Globus pallidus (tissue), 1 donor: ENCODE measurements at regions not wholly inside any gene's neighbourhood (a gene's known extent, or its start where the extent isn't known, plus 50 kb on each side); places are given as distances from the start of the nearest gene placed in this dataset.

Source experiments
- DNase-seq: peaks from one replicate; pipeline ENCODE4 v3.0.0-alpha.2; 2015; ENCODE audit warnings: low spot score

- no peak for DNase-seq
Measured at GRCh38 chr14:97298736-97299135, 501.6 kb downstream of the VRK1 start.

DNA sequence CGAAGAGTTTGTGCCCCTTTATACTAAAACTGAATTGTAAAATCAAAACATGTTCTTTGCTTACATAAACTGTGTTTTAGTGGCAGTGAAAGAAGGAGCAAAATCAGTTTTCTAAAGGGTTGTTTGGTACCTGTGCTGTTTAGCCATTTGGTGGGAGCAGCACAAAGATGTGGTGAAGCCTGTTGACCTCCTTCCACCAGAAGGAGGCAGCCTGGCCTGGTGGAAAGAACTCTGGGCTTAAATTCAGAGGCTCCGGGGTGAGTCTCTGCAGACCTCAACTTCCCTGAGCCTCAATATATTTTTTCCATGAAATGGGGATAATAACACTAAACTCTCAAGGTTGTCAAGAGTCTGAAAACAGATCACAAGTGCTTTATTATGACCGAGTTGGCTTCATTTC, 502.5 kb downstream of the VRK1 start:
- no peak for DNase-seq

- no peak for DNase-seq
Measured at GRCh38 chr14:97301931-97302559, 504.9 kb downstream of the VRK1 start.

DNA sequence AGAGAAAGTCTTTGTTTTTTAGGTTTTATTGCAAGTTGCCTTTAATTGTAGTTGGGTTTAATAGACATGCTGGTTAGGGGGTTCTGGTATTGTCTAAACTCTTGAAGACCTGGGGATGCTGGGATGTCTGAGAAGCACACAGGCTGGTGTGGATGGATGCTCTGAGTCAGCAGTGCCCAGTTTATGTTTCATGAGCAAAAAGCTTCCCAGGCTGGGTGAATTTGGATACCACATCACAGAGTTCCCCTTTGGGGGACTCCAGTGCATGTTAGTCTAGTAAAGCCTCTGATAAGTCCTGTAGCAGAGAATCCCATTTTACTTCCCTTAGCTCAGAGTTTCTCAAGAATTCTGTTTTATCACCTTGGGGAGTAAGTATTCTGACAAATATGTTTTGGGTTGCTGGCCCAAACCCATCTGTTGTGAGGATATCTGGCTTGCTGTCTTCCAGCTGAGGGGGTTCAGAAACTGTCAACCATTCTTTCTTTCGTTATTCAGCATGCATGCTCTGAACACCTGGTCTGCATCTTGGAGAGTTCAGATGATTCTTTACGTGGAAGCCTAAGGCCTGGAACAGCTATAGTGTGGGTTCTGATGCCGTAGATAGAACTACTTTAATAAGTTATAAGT, 509.1 kb downstream of the VRK1 start:
- DNase-seq: no peak

DNA sequence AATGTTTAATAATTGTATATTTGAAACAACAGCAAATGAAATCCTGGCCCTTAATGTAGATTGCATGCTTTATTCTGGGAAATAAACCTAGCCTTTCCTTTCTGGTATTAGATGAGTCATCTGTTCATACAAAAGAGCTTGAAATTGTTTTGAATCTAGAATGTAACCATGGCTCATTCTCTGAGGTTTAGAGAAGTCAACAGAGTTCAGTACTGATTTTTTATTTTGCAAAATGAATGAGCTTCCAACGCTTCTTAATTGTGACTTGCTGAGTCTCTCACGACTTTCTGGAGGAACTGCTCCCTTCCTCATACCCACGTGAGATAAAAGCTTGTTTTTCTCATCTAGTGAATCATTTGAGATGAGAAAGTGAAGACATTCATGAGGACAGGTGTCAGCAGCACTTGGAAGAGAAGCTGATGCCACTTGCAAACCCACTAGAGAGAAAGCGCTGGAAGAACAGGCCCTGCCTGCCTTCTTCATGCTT, 509.6 kb downstream of the VRK1 start:
- DNase-seq: no peak

- no peak for DNase-seq
Measured at GRCh38 chr14:97311411-97311810, 514.2 kb downstream of the VRK1 start.

DNA sequence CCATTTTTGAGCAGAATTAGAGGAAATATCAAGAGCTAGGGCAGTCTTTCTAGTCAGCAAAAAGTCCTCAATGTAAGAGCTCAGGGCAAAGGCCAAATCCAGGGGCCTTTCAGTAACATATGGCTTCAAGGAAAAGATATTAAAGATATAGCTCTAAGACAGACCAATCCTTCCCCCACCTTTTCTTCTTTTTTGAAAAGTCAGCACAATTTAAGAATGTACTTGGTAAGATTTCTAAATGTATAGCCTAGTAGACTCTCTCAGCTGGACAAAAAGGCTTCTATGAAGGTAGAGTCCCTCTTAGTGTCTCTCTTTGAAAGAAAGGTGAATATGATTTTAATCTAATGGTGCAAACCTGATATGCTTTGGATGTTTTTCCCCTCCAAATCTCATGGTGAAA, 515.7 kb downstream of the VRK1 start:
- no peak for DNase-seq

DNA sequence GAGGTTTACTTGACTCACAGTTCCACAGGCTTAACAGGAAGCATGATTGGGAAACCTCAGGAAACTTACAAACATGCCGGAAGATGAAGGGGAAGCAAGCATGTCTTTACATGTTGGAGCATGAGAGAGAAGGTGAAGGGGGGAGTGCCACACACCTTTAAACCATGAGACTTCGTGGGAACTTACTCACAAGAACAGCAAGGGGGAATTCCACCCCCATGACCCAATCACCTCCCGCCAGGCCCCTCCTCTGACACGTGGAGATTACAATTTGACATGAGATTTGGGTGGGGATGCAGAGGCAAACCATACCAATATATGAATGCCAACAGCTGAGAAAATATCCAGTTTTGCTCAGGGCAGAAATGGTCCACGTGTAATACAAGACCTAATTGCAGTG, 518.6 kb downstream of the VRK1 start:
- no peak for DNase-seq

DNA sequence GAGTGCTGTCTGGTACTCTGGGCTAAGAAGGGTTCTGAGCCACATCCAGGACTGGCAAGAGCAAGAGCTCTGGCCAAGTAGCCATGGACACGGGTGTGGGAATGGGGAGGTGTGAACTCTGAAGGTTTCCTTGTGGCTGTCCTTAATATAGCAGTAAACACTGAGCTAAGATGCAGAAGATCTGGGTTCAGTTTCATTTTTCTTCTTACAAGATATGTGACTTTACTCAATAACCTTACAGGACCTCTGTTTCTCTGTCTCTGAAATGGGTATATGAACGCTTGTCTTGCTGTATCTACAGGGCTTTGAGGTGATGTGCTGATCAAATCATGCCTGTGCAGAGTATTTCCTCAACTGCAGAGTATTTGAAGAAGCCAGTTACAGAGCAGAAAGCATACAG, 521.2 kb downstream of the VRK1 start:
- no peak for DNase-seq

DNA sequence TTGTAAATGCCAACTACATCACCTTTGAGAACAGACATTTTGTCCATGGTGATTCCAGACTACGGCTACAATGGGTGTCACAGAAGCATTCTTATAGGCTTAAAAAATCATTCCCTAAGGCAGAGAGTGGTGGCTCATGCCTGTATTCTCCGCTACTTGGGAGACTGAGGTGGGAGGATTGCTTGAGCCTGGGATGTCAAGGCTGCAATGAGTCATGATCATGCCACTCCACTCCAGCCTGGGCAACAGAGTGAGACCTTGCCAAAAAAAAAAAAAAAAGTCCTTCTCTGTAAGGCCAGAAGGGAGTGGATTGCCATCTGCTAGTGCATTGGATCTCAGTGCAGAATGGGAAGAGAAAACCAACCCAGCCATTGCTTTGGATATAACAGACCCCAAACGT, 522.5 kb downstream of the VRK1 start:
- DNase-seq: no peak

DNA sequence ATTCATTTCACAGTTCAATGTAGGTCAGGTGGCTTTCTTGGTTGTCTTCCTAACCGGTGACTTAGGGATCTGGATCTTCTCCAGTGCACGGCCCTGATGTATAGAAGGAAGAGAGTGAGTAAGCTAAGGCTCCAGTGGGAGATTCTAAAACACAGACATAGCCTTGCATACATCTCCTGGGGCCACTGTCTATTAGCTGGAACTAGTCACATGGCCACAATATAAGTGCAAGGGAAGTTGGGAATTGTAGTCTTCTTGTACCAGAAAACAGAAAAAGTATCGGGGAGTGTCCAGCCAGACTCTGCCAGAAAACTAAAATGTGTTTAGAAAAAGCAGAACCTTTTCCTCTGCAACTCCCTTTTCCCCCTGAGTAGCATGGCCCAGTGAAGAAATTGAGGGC, 531.6 kb downstream of the VRK1 start:
- DNase-seq: no peak

DNA sequence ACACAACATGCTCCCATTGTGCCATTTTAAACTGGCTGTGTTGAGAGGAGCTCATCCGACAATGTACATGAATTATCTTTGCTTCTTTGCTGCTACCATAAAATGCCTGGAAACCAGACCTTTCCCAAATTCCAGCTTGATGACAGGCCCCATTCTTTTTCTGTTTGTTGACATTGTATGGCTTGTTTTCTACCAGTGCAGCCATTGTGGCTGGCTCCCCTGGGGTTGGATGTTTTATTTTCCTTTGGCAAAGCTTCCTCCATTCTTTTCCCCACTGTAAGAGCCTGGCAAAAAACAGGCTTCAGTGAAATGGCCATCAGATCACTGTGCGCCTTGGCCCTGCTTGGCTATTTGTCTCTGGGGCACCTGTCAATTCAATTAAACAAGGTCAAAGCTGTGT, 532.5 kb downstream of the VRK1 start:
- DNase-seq: no peak

DNA sequence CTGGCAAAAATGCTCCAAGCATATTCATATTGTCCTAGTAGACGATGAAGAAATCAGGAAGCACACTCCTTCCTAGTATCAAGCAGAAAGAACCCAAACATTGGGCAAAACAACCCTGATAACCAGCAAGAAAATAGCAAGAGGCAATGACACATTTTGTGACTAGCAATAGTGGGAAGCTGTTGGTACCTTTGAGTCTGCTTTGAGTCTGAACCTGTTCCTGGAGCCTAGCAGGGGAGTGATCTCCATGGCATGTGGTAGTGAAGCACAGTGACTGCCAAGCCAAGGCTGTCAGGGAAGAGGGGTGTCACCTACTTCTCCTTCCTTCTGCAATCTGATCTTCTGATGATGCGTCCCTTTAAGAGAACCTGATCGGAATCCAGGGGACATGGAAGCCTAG, 533.9 kb downstream of the VRK1 start:
- DNase-seq: no peak

GRCh38 chr14:97331526-97331925, 534.3 kb downstream of the VRK1 start:
- DNase-seq: no peak

DNA sequence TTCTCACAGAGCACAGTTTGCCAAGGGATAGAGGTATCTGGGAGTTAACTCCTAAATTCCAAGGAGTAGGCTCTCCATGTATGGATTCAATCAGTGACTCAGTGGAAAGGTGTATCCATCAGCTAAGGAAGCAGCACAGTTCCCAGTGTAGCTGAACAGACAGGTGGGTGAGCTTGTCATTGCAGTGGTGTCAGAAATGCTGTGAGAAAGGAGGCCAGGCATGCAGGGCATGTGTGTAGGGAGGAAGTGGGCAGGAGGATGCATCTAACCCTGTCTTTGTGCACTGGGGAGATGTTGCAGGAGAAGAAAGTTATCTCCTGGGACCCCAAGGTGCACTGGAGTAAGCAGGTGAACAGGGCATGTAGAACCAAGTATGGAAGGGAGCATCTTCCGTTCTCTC, 539.0 kb downstream of the VRK1 start:
- DNase-seq: no peak

DNA sequence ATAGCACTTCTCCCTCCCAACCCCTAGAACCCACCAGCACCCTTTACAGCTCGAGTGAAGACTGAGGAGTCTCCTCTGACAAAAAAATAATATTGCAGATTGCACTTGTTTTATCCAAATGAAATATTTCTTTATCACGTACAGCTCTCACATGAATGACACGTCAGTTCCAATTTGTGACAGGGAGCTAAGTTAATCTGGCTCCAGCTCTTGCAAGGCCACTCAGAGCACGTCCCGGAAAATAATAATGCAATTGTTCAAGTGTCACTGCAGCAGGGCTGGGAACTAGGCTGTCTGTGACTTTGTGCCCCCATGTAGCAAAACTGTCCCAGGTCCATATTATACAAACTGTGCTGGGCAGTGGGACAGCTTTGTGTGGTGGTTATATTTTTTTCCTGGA, 539.6 kb downstream of the VRK1 start:
- peak; percentile 62 for DNase-seq

- DNase-seq: no peak
Measured at GRCh38 chr14:97337267-97337666, 540.1 kb downstream of the VRK1 start.

DNA sequence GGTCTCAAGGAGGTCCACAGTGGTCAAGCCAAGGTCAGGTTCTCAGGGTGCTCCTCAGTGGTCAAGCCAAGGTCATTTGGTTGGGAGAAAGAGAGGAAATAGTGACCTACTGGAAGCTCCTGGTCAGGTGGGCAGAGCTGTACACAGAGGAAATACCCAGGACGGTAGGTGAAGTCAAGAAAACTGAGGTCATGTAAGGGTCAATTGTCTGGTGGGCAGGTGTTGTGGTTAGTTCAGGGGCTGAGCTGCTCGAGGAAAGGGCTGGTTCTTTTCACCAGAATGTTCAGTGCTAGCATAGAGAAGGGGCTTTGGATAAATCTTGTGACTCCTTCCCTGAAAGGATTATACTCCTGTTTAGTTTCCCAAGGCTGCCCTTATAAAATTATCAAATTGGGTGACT, 540.5 kb downstream of the VRK1 start:
- DNase-seq: no peak

DNA sequence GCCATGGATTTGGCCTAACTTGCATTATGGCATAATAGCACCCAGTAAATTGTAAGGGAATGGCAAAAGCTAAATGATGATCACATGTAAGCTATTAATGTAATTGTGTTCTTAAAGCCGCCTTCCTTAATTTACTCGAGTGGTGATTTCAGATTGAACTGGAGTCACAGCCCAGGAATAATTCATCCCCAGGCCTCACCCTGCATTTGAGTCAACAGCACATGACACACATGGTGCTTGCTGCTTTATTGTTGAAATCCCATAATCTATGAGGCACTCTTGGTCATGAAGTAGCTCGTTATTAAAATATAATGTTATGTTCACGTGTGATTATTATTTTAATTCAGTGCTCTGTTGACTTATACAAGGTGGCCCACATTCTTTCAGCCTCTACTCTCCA, 547.5 kb downstream of the VRK1 start:
- DNase-seq: no peak

GRCh38 chr14:97346675-97347074, 549.5 kb downstream of the VRK1 start:
- no peak for DNase-seq

DNA sequence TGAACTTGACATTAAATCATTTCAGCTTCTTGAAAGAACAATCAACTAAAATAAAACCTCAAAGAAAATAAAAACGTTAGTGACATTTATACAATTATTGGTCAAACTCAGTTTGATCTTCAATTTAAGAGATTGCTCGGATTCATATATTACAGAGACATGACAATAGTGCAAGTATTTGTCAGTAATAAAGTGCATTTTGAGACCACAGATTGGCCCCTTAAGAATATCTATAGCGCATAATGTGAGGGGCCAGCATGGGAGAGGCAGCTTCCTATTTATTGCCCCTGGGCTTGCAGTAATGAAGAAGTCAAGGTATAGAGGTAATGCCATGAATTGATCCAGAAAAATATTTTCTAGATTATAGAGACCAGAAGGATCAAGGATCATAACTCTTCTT, 552.3 kb downstream of the VRK1 start:
- no peak for DNase-seq

GRCh38 chr14:97349946-97350345, 552.8 kb downstream of the VRK1 start:
- no peak for DNase-seq

- DNase-seq: no peak
Measured at GRCh38 chr14:97350415-97350814, 553.2 kb downstream of the VRK1 start.
